CD14-positive monocyte (primary cell): ENCODE measurements at regions not wholly inside any gene's neighbourhood (a gene's known extent, or its start where the extent isn't known, plus 50 kb on each side); places are given as distances from the start of the nearest gene placed in this dataset.

Experiments
- DNase-seq, 3 donors: peaks; one replicate each; pipeline ENCODE4 v3.0.0-alpha.2; 2011 to 2022
- H2AFZ ChIP-seq: 2 replicates; pipeline ENCODE4 v1.6.0; 2012; ENCODE audit warnings: mild to moderate bottlenecking, low read depth, low read length, inconsistent platforms; ENCODE audit not compliant: insufficient read depth, poor library complexity, severe bottlenecking
- H3K27ac ChIP-seq, 2 donors: 1 replicate in 1 of 2; 2 replicates in 1 of 2; pipeline ENCODE4 v1.5.1; 2012 to 2013; ENCODE audit warnings: low read length in 2 of 2, control low read depth in 1 of 2, inconsistent platforms in 1 of 2, low read depth in 1 of 2, mild to moderate bottlenecking in 1 of 2
- H3K27me3 ChIP-seq, 2 donors: one replicate each; pipeline versions ENCODE4 v1.6.0 to v1.6.1; 2011 to 2013; ENCODE audit warnings: low read length in 2 of 2; ENCODE audit not compliant: control insufficient read depth in 2 of 2, insufficient read depth in 2 of 2
- H3K36me3 ChIP-seq, 2 donors: replicated peaks in 1 of 2; 1 replicate in 1 of 2; 2 replicates in 1 of 2; pipeline versions ENCODE4 v1.5.1 to v1.6.1; 2012 to 2013; ENCODE audit warnings: low read length in 2 of 2, control low read depth in 1 of 2, inconsistent platforms in 1 of 2, mild to moderate bottlenecking in 1 of 2; ENCODE audit not compliant: insufficient read depth in 2 of 2, control insufficient read depth in 1 of 2
- H3K4me1 ChIP-seq, 2 donors: 1 replicate in 1 of 2; 2 replicates in 1 of 2; pipeline versions ENCODE4 v1.5.1 to v1.6.1; 2012 to 2013; ENCODE audit warnings: low read length in 2 of 2, control low read depth in 1 of 2, inconsistent platforms in 1 of 2, mild to moderate bottlenecking in 1 of 2, moderate library complexity in 1 of 2; ENCODE audit not compliant: insufficient read depth in 2 of 2, control insufficient read depth in 1 of 2
- H3K4me2 ChIP-seq: replicated peaks from 2 replicates; pipeline ENCODE3; 2012; ENCODE audit warnings: low read length, moderate library complexity, mild to moderate bottlenecking; ENCODE audit not compliant: poor library complexity, severe bottlenecking; ENCODE audit errors: extremely low read depth
- H3K4me3 ChIP-seq, 3 experiments: fragments of 200-600 bp in 1 of 3; sonication (generic) in 1 of 3; replicated peaks in 1 of 3; 1 replicate in 2 of 3; 2 replicates in 1 of 3; pipeline ENCODE4 v1.5.1; 2011 to 2013; ENCODE audit warnings: low read length in 3 of 3, mild to moderate bottlenecking in 3 of 3, control low read depth in 2 of 3, low read depth in 2 of 3, inconsistent platforms in 1 of 3, moderate library complexity in 1 of 3
- H3K79me2 ChIP-seq: 2 replicates; pipeline ENCODE4 v1.6.0; 2012; ENCODE audit warnings: mild to moderate bottlenecking, control low read depth, inconsistent platforms, low read length, moderate library complexity; ENCODE audit not compliant: insufficient read depth
- H3K9ac ChIP-seq: 2 replicates; pipeline ENCODE4 v1.6.0; 2017; ENCODE audit warnings: low read length, mild to moderate bottlenecking; ENCODE audit not compliant: insufficient read depth, poor library complexity, severe bottlenecking
- H3K9me3 ChIP-seq, 2 donors: replicated peaks in 1 of 2; 1 replicate in 1 of 2; 2 replicates in 1 of 2; pipeline versions ENCODE4 v1.5.1 to v1.6.1; 2012 to 2013; ENCODE audit warnings: low read length in 2 of 2, control low read depth in 1 of 2; ENCODE audit not compliant: control insufficient read depth in 1 of 2, insufficient read depth in 1 of 2
- H4K20me1 ChIP-seq: 2 replicates; pipeline ENCODE4 v1.6.0; 2012; ENCODE audit warnings: mild to moderate bottlenecking, low read length, control low read depth, moderate library complexity; ENCODE audit not compliant: insufficient read depth
- H3K27ac Mint-ChIP-seq, 7 donors: one replicate each; pipeline ENCODE4 v1.8.0; 2020; ENCODE audit warnings: mild to moderate bottlenecking in 7 of 7, mixed read lengths in 7 of 7, moderate library complexity in 6 of 7, inconsistent platforms in 2 of 7
- H3K27me3 Mint-ChIP-seq, 3 donors: one replicate each; pipeline ENCODE4 v1.8.0; 2021 to 2022; ENCODE audit warnings: low read depth in 3 of 3, mild to moderate bottlenecking in 3 of 3, mixed read lengths in 3 of 3, moderate library complexity in 3 of 3, inconsistent platforms in 1 of 3
- H3K36me3 Mint-ChIP-seq, 2 donors: one replicate each; pipeline ENCODE4 v1.8.0; 2020; ENCODE audit warnings: mixed read lengths in 2 of 2, inconsistent platforms in 1 of 2, mild to moderate bottlenecking in 1 of 2
- H3K4me1 Mint-ChIP-seq: one replicate; pipeline ENCODE4 v1.8.0; 2020; ENCODE audit warnings: mild to moderate bottlenecking, mixed read lengths
- H3K4me3 Mint-ChIP-seq, 2 donors: one replicate each; pipeline ENCODE4 v1.8.0; 2020; ENCODE audit warnings: mild to moderate bottlenecking in 2 of 2, mixed read lengths in 2 of 2, moderate library complexity in 1 of 2
- H3K9me3 Mint-ChIP-seq, 7 donors: one replicate each; pipeline ENCODE4 v1.8.0; 2020 to 2022; ENCODE audit warnings: mixed read lengths in 7 of 7, mild to moderate bottlenecking in 6 of 7, moderate library complexity in 6 of 7, inconsistent platforms in 2 of 7
- CTCF ChIP-seq: fragments of 200-600 bp; IDR thresholded peaks from one replicate; pipeline ENCODE4 v1.8.0; 2022; ENCODE audit warnings: antibody characterized with exemption, mild to moderate bottlenecking
- WGBS: methylation state at CpG from one replicate; pipeline ENCODE4 v1.1.5; 2013; ENCODE audit warnings: missing lambda C conversion rate; ENCODE audit not compliant: insufficient coverage; 5-methylcytosine and 5-hydroxymethylcytosine counted together
- intact Hi-C, 2 donors: fragments of 100-400 bp; cut with micrococcal nuclease; formaldehyde crosslinking; loops; one replicate each; pipeline versions ENCODE4 v1.15.0 to v1.15.1; 2023

GRCh38 chr3:14323401-14324223, 78.8 kb upstream of the SLC6A6 start:
- Mint-ChIP-seq H3K4me3 (no peak overlapping the region), H3K4me1 (peaks cover 8% of the 10 kb centered on the region), H3K36me3 (peaks cover 2 to 3% of the 10 kb centered on the region in 2 donors), H3K27ac (no peak overlapping the region), H3K9me3 (peaks cover 4 to 14% (median 8%) of the 10 kb centered on the region in 7 donors), H3K27me3 (peaks cover 2 to 10% (median 9%) of the 10 kb centered on the region in 3 donors)
- intact Hi-C loops = no loop called here
- DNase-seq = no peak
- TF ChIP-seq CTCF = no peak
- H3K4me3 ChIP-seq = no peak overlapping the region
- H3K4me1 ChIP-seq = peaks cover 3 to 7% of the 10 kb centered on the region in 2 donors
- H3K36me3 ChIP-seq = no peaks in the 10 kb centered on the region
- no peak overlapping the region for H2AFZ ChIP-seq
- H3K27ac ChIP-seq = no peak overlapping the region
- H3K79me2 ChIP-seq = no peaks in the 10 kb centered on the region
- no peaks in the 10 kb centered on the region for H4K20me1 ChIP-seq
- H3K27me3 ChIP-seq = no peaks in the 10 kb centered on the region
- no peak overlapping the region for H3K4me2 ChIP-seq
- 98% methylated on average over 10 of the region's 17 CpGs for WGBS
- H3K9ac ChIP-seq = no peak overlapping the region
- peaks cover 0 to 13% of the 10 kb centered on the region in 2 donors for H3K9me3 ChIP-seq

GRCh38 chr3:14324224-14324944, 78.0 kb upstream of the SLC6A6 start:
- no peak overlapping the region for H3K4me2 ChIP-seq
- no peak for TF ChIP-seq CTCF
- DNase-seq = no peak
- H3K4me3 ChIP-seq = no peak overlapping the region
- Mint-ChIP-seq H3K36me3 (peaks cover 2 to 3% of the 10 kb centered on the region in 2 donors), H3K4me3 (no peak overlapping the region), H3K9me3 (peaks cover 4 to 14% (median 8%) of the 10 kb centered on the region in 7 donors), H3K4me1 (peaks cover 9% of the 10 kb centered on the region), H3K27me3 (peaks cover 2 to 10% (median 9%) of the 10 kb centered on the region in 3 donors), H3K27ac (no peak overlapping the region)
- no peak overlapping the region for H3K27ac ChIP-seq
- no peak overlapping the region for H2AFZ ChIP-seq
- H3K79me2 ChIP-seq = no peaks in the 10 kb centered on the region
- intact Hi-C loops = no loop called here
- 89% methylated on average over 8 of the region's 13 CpGs for WGBS
- peaks cover 0 to 13% of the 10 kb centered on the region in 2 donors for H3K9me3 ChIP-seq
- H3K9ac ChIP-seq = no peak overlapping the region
- H4K20me1 ChIP-seq = no peaks in the 10 kb centered on the region
- H3K4me1 ChIP-seq = peaks cover 2 to 10% of the 10 kb centered on the region in 2 donors
- no peaks in the 10 kb centered on the region for H3K36me3 ChIP-seq
- H3K27me3 ChIP-seq = no peaks in the 10 kb centered on the region
